ENCODE measurements at regions not wholly inside any gene's neighbourhood (a gene's known extent, or its start where the extent isn't known, plus 50 kb on each side); places are given as distances from the start of the nearest gene placed in this dataset.

DNA sequence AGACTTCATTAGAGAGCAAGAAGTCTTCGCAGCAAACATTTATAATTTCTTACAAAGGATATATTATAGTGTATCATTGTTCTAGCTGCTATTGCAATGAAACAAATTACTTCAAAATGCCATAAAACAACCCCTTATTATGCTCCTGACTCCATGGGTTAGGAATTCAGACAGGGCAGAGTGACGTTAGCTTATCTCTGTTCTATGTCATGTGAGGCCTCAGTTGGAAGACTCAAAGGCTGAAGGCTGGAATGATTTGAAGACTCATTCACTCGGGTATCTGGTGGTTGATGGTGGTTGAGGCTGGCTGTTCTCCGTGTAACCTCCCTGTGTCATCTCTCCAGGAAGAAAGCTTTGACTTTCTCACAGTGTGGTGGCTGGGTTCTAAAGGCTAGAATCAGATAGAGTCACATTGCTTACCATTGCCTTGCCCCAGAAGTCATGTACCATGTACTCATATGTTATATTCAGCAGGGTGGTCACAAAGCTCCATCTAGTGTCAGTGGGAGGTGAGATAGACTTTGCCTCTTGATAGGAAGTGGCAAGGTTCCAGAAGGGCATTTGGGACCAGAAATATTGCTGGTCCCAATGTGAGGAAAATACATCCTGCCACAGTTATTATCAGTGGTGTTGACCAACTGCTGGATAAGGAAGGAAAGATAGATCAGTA, 226.9 kb downstream of the TMEM38B start:
- DNase-seq: no peak

DNA sequence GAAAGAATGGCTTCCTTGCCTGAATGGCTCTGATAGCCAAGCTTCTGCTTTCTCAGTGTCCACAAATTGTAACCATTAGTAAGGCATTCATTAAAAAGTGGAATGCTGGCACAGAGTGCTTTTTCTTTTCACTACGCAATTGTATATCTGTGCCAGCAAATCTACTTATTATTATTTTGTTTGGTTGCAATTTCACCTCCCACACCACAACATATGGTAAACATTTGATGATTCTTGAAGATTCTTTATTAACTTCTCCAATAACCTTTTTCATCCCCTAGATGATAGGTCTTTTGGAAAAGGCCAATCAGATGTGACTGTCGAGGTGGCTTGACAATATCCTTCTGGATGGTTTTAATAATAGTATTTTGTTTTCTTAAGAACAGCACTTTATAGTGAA, 234.1 kb downstream of the TMEM38B start:
- no peak for DNase-seq

DNA sequence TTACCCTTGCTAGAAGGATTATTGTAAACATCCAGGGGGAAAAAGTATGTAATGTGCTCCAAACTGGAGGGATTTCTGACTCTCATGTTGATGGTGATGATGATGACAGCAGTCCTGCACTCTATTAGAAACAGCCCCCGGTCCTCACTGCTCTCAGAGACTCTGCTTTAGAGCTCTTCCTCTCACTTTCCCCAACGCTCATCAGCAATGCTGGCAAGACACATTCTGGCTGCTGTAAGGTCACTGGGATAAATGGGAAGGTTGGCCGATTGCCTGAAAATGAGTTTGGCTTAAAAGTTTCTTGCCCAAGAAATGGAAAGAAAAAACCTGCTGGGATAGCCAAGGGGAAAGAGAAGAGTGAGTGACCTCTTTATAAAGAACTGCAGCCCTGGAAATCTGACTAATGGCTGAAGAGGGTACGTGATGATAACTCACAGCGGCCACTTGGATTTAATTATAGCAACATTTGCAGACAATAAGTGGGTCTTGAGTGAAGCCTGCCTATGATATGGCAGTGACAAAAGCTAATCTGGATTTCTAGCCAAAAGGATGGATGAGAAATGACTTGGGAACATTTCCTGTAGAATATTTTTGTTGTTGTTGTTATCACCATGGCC, 235.8 kb downstream of the TMEM38B start:
- DNase-seq: no peak

GRCh38 chr9:105932276-105932675, 237.9 kb downstream of the TMEM38B start:
- DNase-seq: no peak

DNA sequence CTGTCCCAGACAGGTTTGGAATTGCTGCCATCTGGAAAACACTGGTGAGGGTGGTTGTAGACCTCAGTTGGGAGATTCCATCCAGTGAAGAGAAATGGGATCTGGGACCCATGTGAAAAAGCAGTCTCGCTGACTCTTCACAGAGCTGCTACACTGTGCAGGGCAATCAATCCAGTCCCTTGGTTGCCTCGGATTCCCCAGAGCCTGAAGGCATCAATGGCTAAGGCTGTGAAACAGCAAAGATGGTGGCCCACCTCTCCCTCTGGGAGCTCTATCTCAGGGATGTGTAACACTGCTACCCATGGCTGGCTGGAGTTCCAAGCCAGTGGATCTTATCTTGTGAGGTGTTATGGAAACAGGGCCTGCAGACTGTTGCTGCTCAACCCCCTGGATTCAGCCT, 256.1 kb downstream of the TMEM38B start:
- no peak for DNase-seq

GRCh38 chr9:105950894-105951293, 256.6 kb downstream of the TMEM38B start:
- DNase-seq: no peak

GRCh38 chr9:105954517-105954916, 260.2 kb downstream of the TMEM38B start:
- no peak for DNase-seq

DNA sequence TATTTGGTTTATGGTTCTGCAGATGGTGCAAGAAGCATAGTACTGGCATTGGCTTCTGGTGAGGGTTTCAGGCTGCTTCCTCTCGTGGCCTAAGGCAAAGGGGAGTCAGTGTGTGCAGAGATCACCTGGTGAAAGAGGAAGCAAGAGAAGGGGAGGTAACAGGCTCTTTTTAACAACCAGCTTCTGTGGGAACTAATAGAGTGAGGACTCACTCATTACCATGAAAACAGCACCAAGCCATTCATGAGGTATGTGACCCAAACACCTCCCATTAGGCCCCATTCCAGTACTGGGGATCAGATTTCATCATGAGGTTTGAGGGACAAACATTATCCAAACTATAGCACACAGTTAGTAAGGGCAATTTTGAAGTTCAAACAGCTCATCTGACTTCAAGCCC, 263.5 kb downstream of the TMEM38B start:
- no peak for DNase-seq

GRCh38 chr9:105958587-105958986, 264.2 kb downstream of the TMEM38B start:
- no peak for DNase-seq

DNA sequence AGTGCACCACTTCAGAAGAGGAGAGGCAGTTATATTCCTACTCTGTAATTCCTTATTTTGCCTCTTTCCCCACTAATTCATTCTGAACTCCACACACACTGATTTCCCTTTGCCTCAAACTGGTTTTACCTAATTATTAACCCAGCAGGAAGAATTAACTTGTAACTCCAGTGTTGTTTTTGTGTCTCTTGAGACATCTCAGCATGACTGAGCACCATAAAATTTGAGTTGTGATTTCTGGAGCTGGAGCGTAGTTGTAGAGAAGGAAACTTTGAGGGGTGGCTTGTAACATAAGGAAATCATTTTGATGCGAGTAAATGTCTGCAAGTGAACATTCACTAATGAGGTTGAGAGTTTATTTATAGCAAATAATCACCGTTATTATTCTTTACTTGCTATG, 265.2 kb downstream of the TMEM38B start:
- no peak for DNase-seq

- no peak for DNase-seq
Observed at GRCh38 chr9:105963343-105964099, 269.2 kb downstream of the TMEM38B start.

DNA sequence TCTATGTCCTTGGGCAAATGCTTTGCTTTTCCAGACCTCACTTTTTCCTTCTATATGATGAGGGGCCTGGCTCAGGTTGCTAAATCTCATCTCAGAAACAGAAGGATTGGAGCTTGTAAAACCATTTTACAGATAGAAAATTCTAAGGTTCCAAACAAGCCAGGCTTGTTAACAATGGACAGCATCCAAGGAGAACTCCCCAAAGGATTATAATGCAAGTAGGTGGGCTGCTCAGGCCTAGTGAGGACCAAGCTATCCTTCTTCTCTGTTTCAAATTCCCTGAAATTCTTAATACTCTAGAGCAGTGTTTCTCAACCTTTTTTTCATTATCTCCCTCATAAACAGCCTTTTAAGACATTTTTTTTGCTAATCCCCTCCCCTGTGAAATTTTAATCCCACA, 269.8 kb downstream of the TMEM38B start:
- no peak for DNase-seq

DNA sequence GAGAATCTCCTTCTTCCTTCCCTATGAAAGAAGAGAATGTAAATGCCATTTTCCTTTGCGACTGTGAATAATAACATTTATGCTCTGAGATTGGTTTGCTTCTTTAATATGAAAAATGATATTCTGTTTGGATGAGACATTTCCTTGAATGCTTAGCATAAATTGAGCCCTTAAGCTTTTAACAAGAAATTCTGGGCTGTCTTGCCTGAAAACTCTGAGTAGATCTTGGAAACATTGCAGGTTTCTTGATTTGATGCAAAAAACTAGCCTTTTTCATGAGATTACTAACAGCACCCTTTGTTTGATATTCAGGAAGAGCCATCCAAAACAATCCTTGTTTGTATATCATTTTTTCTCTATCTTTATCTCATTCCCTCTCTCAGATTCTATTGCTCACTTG, 272.5 kb downstream of the TMEM38B start:
- DNase-seq: no peak

GRCh38 chr9:105967248-105967647, 272.9 kb downstream of the TMEM38B start:
- no peak for DNase-seq

DNA sequence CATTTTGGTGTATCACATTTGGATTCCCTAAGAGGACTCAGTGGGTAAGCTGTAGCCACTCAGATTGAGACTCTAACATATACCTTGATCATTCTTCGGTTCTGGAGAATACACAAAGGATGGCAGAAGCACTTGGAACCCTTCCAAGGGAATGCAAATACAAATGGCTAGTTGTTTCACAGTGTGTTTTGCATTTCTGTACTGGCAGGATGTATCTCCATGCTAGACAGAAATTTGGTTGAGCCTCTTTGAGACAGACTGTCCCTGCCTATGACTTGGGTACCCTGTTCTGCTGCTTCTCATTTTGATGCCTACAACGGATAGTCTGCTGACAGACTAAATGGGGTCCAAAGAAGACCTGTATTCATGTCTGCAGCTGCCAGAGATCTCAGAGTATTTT, 273.5 kb downstream of the TMEM38B start:
- no peak for DNase-seq

DNA sequence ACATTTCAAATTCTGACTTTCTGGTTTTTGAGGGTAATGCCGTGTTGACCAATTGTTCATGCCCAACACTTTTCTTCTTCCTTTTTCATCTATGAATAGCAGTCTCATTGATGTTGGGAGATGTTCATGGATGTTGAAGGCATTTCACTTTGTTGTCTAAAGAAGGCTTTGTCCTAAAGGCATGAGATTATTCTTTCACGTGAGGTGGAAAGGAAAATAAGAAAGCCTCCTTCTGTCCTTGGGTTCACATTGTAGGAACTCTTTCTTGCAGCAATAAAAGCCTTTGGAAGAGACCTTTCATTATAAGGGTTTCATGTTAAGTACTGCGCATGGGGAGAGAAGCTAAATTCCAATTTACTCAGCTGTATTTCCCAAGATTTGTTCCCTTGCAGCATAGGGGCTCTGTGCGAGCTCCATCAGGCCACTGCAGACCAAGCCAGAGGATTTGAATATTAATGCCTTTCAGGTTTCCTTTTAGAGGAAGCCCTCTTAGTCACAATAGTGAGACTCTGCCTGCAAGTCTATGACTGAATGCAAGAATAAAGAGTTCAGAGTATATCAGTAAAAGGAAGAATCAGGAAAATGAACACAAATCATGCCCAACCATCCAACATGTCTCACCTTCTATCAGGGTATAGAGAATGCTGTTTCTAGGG, 274.6 kb downstream of the TMEM38B start:
- DNase-seq: no peak

GRCh38 chr9:105969636-105970035, 275.3 kb downstream of the TMEM38B start:
- no peak for DNase-seq

DNA sequence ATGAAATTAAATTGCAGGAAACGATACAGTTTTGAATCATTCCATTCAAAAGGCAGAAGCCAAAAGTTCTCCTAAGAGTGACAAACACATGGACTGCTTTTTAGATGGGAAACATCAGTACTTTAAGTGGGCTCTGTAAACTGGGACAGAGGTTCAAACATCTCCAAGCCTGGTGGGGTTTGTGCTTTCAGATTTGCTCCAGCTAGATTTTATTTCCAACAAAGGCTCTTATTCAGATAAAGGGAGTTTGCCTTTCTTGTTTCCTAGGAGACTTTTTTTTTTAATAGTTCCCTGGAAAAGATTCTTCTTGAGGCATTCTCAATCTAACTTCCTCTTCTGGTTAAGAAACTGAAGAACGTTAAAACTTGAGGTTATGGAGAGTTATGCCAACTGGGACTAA, 277.6 kb downstream of the TMEM38B start:
- no peak for DNase-seq

- no peak for DNase-seq
Observed at GRCh38 chr9:105972466-105973204, 278.3 kb downstream of the TMEM38B start.

DNA sequence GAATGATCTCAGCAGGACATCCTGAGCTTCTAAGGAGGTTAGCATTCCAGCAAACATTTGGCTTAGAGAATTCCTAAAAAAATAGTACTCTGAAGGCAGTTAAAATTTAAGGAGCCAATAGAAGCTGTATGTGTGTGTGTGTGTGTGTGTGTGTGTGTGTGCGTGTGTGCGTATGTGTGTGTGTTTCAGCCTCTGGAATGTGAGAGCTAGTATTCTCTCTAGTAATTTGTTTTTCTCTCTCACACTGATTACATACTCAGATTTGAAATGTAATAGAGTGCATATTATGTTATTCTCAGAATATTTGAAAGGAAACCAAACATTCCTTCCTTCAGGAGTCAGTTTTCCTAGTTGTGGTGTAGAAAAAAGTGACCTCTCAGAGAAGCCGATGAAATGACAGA, 279.6 kb downstream of the TMEM38B start:
- DNase-seq: no peak

DNA sequence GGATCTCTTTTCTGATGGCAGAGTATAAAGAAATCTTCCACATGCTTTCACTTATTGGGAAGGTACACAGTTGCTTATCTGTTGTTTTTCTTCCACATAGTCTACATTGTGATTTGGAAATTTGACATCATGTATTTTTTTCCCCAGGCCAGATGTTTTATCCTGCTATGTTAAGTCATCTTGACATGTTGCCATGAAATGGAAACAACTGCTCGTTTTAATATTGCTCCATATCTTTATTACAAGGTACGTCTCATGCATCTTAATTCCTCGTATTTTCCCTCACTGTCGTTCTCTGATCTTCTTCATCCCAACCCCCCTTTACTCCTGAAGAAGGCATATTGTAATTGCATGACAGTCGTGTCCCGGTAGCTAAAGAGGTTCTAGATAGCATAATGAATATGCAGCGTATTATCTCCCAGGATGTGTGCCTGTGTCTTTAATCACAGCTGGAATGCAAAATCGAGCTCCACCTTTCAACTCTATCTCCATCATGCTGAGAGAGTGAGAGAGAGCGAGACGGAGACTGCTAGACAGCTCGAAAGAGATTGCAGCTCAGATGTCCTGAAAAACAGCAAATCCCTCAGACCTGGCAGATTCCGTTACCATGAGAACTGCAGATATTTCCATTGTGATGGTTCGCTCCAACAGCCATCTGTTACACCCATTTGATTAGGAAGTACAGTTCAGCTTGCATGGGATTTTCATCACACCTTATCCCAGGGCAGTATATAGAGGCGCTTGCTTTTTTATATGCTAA, 281.7 kb downstream of the TMEM38B start:
- DNase-seq: no peak

GRCh38 chr9:105978336-105978735, 284.0 kb downstream of the TMEM38B start:
- DNase-seq: no peak
